ENCODE measurements at regions not wholly inside any gene's neighbourhood (a gene's known extent, or its start where the extent isn't known, plus 50 kb on each side); places are given as distances from the start of the nearest gene placed in this dataset.

DNA sequence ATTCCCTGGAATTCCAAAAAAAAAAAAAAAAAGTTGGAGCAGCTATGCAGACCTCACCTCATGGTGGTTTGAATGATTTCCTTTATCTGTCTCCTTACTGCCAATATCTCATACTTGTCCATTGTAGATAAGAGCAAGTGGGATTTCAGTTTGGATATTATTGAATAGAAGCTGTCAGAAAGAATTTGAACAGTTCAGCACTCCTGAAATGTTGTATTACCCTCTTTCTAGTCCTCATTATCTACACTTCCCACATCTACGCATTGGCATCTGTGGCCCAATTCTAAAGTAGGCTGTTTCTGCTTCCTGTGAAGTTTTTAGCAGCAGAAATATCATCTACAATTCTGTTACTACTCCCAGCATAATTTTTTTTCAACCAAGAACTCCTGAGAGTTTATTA lies 68.2 kb upstream of the KHDRBS2 start:
- H3K4me1 ChIP-seq (ENCODE audit: control insufficient read depth in 1 of 2, insufficient read depth in 2 of 2, low read depth in 1 of 2, low read length in 1 of 2) = no peaks in the 10 kb centered on the region
- no peaks in the 10 kb centered on the region for H3K9me2 ChIP-seq
- H3K4me2 ChIP-seq = no peak overlapping the region
- no peak overlapping the region for H3K4me3 ChIP-seq (ENCODE audit: low read depth in 2 of 2, low read length in 1 of 2)
- H3K27me3 ChIP-seq (ENCODE audit: insufficient read depth) = no peaks in the 10 kb centered on the region
- DNase-seq = no peak
- no peak overlapping the region for H2AFZ ChIP-seq (ENCODE audit: low read depth)
- no peaks in the 10 kb centered on the region for H4K20me1 ChIP-seq (ENCODE audit: insufficient read depth)
- no peaks in the 10 kb centered on the region for H3K9me3 ChIP-seq
- H3K27ac ChIP-seq (ENCODE audit: low read depth in 2 of 2, low read length in 1 of 2) = no peak overlapping the region
- WGBS (ENCODE audit: low lambda C conversion rate) = 20% methylated on average over 1 of the region's 1 CpG
- H3K36me3 ChIP-seq (replicated peaks in 1 of 2; ENCODE audit: control insufficient read depth in 1 of 2, insufficient read depth in 2 of 2, low read length in 1 of 2) = no peaks in the 10 kb centered on the region
- no peak overlapping the region for H3K9ac ChIP-seq
- ChIA-PET POLR2A (no interaction called here), CTCF (interaction anchor here (0.6 kb wide), 1 partner anchor 1410 kb away, joined by 3 read pairs; no protein-coding TSS in a partner anchor)
- no peaks in the 10 kb centered on the region for H3K79me2 ChIP-seq (ENCODE audit: insufficient read depth)
- H3F3A ChIP-seq (replicated peaks; ENCODE audit: insufficient read depth) = no peaks in the 10 kb centered on the region
- TF ChIP-seq MEF2A (IDR thresholded peaks at IDR 0.05; ENCODE audit: borderline replicate concordance, low read depth) (no peak), RCOR1 (IDR thresholded peaks at IDR 0.05; ENCODE audit: low read length) (no peak), SMC3 (IDR thresholded peaks at IDR 0.05; ENCODE audit: low read depth, low read length) (no peak), RAD21 (IDR thresholded peaks at IDR 0.05; ENCODE audit: low read length) (no peak)
- TF ChIP-seq, protein P1, sequence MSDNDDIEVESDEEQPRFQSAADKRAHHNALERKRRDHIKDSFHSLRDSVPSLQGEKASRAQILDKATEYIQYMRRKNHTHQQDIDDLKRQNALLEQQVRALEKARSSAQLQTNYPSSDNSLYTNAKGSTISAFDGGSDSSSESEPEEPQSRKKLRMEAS (IDR thresholded peaks at IDR 0.05; ENCODE audit: low read depth) = no peak

DNA sequence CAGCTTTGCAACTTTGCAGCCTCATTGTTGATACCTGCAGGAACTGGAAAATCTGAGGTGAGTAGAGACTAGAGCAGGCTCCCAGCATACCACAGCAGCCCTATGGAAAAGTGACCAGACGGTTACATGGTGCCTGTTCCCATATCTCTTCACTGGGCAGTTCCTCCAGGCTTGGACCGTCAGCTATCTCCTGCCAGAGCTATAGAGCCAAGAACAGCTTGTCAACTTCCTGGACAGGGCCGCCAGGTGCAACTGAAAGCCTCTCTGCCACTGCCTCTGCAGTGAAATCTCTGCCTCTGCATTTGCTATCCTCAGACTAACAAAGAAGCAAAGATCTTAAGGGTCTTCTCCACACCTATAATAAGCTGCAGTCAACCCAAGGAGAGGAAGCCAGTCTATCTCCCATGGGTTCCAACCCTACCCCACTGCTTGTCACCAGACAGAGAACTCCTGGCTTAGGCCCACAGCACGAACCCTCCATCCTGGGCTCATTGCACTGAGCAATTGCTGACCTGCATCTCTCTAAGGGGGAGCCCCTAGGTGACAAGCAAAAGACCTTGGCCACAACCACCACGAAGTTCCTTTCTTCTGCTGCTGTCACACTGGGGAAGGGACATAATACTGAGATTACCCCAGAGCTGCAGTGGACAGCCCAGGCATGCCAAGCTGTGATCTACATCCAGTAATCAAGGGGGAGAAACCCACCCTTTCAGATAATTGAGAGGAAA lies 60.1 kb upstream of the KHDRBS2 start:
- CTCF ChIA-PET = no interaction called here
- Histone ChIP-seq H3K9ac (no peak overlapping the region), H2AFZ (ENCODE audit: low read depth) (no peak overlapping the region), H3K79me2 (ENCODE audit: insufficient read depth) (no peaks in the 10 kb centered on the region), H3K27ac (ENCODE audit: low read depth in 2 of 2, low read length in 1 of 2) (no peak overlapping the region), H3K9me2 (no peaks in the 10 kb centered on the region), H4K20me1 (ENCODE audit: insufficient read depth) (no peaks in the 10 kb centered on the region), H3K9me3 (no peaks in the 10 kb centered on the region), H3K4me3 (ENCODE audit: low read depth in 2 of 2, low read length in 1 of 2) (no peak overlapping the region), H3K4me1 (ENCODE audit: control insufficient read depth in 1 of 2, insufficient read depth in 2 of 2, low read depth in 1 of 2, low read length in 1 of 2) (no peaks in the 10 kb centered on the region), H3K36me3 (replicated peaks in 1 of 2; ENCODE audit: control insufficient read depth in 1 of 2, insufficient read depth in 2 of 2, low read length in 1 of 2) (no peaks in the 10 kb centered on the region), H3K27me3 (ENCODE audit: insufficient read depth) (no peaks in the 10 kb centered on the region), H3K4me2 (no peak overlapping the region), H3F3A (replicated peaks; ENCODE audit: insufficient read depth) (no peaks in the 10 kb centered on the region)
- POLR2A ChIA-PET = no interaction called here
- 4% methylated on average over 4 of the region's 5 CpGs for WGBS (ENCODE audit: low lambda C conversion rate)
- DNase-seq = no peak
- TF ChIP-seq TCF12 (IDR thresholded peaks at IDR 0.05) (no peak), RAD21 (IDR thresholded peaks at IDR 0.05; ENCODE audit: low read length) (no peak), JUND (IDR thresholded peaks at IDR 0.05) (no peak), SIN3A (IDR thresholded peaks at IDR 0.05; ENCODE audit: borderline replicate concordance, low read depth, low read length) (no peak), RFX5 (IDR thresholded peaks at IDR 0.05; ENCODE audit: low read length) (no peak), GABPA (IDR thresholded peaks at IDR 0.05; ENCODE audit: low read depth) (no peak)

DNA sequence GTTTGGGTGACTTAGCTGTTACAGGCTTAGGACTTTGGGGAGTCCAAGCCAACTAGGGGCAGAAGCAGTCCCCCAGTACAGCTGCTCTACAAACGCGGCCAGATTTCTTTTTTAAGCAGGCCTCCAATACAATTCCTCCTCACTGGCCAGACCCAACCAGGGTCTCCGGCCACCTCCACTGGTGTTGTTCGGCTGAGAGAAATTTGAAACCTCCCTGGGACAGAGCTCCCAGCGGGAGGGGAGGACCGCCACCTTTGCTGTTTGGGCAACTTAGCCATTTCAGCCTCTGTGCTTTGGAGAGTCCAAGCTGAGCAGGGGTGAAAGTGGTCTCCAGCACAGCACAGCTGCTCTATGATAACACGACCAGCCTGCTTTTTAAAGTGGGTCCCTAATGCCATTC lies 59.4 kb upstream of the KHDRBS2 start:
- TF ChIP-seq ELF1 (IDR thresholded peaks at IDR 0.05) (no peak), FOXJ3 (CRISPR knock-in tag; IDR thresholded peaks at IDR 0.05) (no peak), SIN3A (IDR thresholded peaks at IDR 0.05; ENCODE audit: borderline replicate concordance, low read depth, low read length) (no peak), CHD2 (IDR thresholded peaks at IDR 0.05; ENCODE audit: low read length, partially characterized antibody) (no peak), TCF12 (IDR thresholded peaks at IDR 0.05) (no peak), GABPA (IDR thresholded peaks at IDR 0.05; ENCODE audit: low read depth) (no peak), NFIC (IDR thresholded peaks at IDR 0.05; ENCODE audit: borderline replicate concordance) (no peak), TEAD4 (IDR thresholded peaks at IDR 0.05; ENCODE audit: borderline replicate concordance, insufficient read depth) (no peak), RXRA (IDR thresholded peaks at IDR 0.05; ENCODE audit: borderline replicate concordance, low read depth) (no peak), RAD21 (IDR thresholded peaks at IDR 0.05; ENCODE audit: low read length) (no peak), GATA2 (CRISPR knock-in tag; IDR thresholded peaks at IDR 0.05) (no peak)
- TF ChIP-seq, protein P2, sequence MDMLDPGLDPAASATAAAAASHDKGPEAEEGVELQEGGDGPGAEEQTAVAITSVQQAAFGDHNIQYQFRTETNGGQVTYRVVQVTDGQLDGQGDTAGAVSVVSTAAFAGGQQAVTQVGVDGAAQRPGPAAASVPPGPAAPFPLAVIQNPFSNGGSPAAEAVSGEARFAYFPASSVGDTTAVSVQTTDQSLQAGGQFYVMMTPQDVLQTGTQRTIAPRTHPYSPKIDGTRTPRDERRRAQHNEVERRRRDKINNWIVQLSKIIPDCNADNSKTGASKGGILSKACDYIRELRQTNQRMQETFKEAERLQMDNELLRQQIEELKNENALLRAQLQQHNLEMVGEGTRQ (IDR thresholded peaks at IDR 0.05; ENCODE audit: borderline replicate concordance, low read depth, low read length) = no peak
- TF ChIP-seq, protein P3, sequence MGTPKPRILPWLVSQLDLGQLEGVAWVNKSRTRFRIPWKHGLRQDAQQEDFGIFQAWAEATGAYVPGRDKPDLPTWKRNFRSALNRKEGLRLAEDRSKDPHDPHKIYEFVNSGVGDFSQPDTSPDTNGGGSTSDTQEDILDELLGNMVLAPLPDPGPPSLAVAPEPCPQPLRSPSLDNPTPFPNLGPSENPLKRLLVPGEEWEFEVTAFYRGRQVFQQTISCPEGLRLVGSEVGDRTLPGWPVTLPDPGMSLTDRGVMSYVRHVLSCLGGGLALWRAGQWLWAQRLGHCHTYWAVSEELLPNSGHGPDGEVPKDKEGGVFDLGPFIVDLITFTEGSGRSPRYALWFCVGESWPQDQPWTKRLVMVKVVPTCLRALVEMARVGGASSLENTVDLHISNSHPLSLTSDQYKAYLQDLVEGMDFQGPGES (IDR thresholded peaks at IDR 0.05; ENCODE audit: low read depth, low read length) = no peak
- 10% methylated on average over 2 of the region's 7 CpGs for WGBS (ENCODE audit: low lambda C conversion rate)
- DNase-seq = no peak
- Histone ChIP-seq H3K27ac (ENCODE audit: low read depth in 2 of 2, low read length in 1 of 2) (no peak overlapping the region), H4K20me1 (ENCODE audit: insufficient read depth) (no peaks in the 10 kb centered on the region), H3K79me2 (ENCODE audit: insufficient read depth) (no peaks in the 10 kb centered on the region), H3K9me2 (no peaks in the 10 kb centered on the region), H3K4me1 (ENCODE audit: control insufficient read depth in 1 of 2, insufficient read depth in 2 of 2, low read depth in 1 of 2, low read length in 1 of 2) (no peaks in the 10 kb centered on the region), H3K27me3 (ENCODE audit: insufficient read depth) (no peaks in the 10 kb centered on the region), H3F3A (replicated peaks; ENCODE audit: insufficient read depth) (no peaks in the 10 kb centered on the region), H3K9me3 (no peaks in the 10 kb centered on the region), H3K4me3 (ENCODE audit: low read depth in 2 of 2, low read length in 1 of 2) (no peak overlapping the region), H3K36me3 (replicated peaks in 1 of 2; ENCODE audit: control insufficient read depth in 1 of 2, insufficient read depth in 2 of 2, low read length in 1 of 2) (no peaks in the 10 kb centered on the region), H3K9ac (no peak overlapping the region), H2AFZ (ENCODE audit: low read depth) (no peak overlapping the region), H3K4me2 (no peak overlapping the region)
- ChIA-PET POLR2A (no interaction called here), CTCF (no interaction called here)
